Panc1 (cell line): ENCODE measurements at regions not wholly inside any gene's neighbourhood (a gene's known extent, or its start where the extent isn't known, plus 50 kb on each side); places are given as distances from the start of the nearest gene placed in this dataset.

ENCODE experiments used
- ATAC-seq: fragments of 200-7000 bp; cut with Tn5 transposase; 2 replicates; pipeline ENCODE4 v1.9.1; 2020; ENCODE audit warnings: mild to moderate bottlenecking, moderate library complexity
- BruUV-seq: library from RNA; stranded (reverse); fragments of 400-500 nt; replicated peaks from 2 replicates; lab custom pipeline; 2021; lab: Mats Ljungman, UMichigan
- CTCF ChIA-PET: fragments of 300-600 bp; sonication (Branson Sonifier 250); formaldehyde crosslinking; loops from one replicate; lab custom pipeline; 2022; ENCODE audit warnings: antibody characterized with exemption; lab: Charles Lee
- POLR2A ChIA-PET: fragments of 300-600 bp; sonication (Branson Sonifier 250); formaldehyde crosslinking; loops from one replicate; lab custom pipeline; 2022; ENCODE audit warnings: antibody characterized with exemption; lab: Charles Lee
- DNase-seq: peaks from one replicate; pipeline ENCODE4 v3.0.0-alpha.2; 2010; ENCODE audit warnings: low read depth, low spot score
- H3K27ac ChIP-seq: 2 replicates; pipeline ENCODE4 v1.5.1; 2011; ENCODE audit warnings: mild to moderate bottlenecking, low read length, inconsistent platforms
- H3K27me3 ChIP-seq: fragments of 200-500 bp; sonication (Bioruptor generic); 2 replicates; pipeline ENCODE4 v1.6.0; 2014; ENCODE audit warnings: low read length, inconsistent platforms; ENCODE audit not compliant: control insufficient read depth, insufficient read depth
- H3K36me3 ChIP-seq: fragments of 200-500 bp; sonication (Bioruptor generic); 2 replicates; pipeline ENCODE4 v1.5.1; 2014; ENCODE audit warnings: inconsistent platforms, mild to moderate bottlenecking, low read length, moderate library complexity; ENCODE audit not compliant: control insufficient read depth, insufficient read depth
- H3K4me1 ChIP-seq: 2 replicates; pipeline ENCODE4 v1.5.1; 2011; ENCODE audit warnings: inconsistent platforms, mild to moderate bottlenecking, low read length, moderate library complexity; ENCODE audit not compliant: control insufficient read depth, insufficient read depth
- H3K4me3 ChIP-seq, 2 experiments: 2 replicates each; pipeline ENCODE4 v1.5.1; 2011 to 2012; ENCODE audit warnings: low read depth in 2 of 2, low read length in 2 of 2, mild to moderate bottlenecking in 2 of 2, inconsistent platforms in 1 of 2, moderate library complexity in 1 of 2
- H3K9me3 ChIP-seq: fragments of 200-500 bp; sonication (Bioruptor generic); 2 replicates; pipeline ENCODE4 v1.5.1; 2014; ENCODE audit warnings: low read depth, mild to moderate bottlenecking, inconsistent platforms, low read length, moderate library complexity; ENCODE audit not compliant: control insufficient read depth, insufficient read depth
- CTCF ChIP-seq: fragments of 450-650 bp; IDR thresholded peaks from 2 replicates; pipeline ENCODE4 v1.5.1; 2017; ENCODE audit warnings: mild to moderate bottlenecking
- POLR2AphosphoS5 ChIP-seq: IDR thresholded peaks from 2 replicates; pipeline ENCODE4 v1.6.1; 2012; ENCODE audit warnings: mild to moderate bottlenecking, low read depth, low read length, moderate library complexity
- REST ChIP-seq, 2 experiments: IDR thresholded peaks; 2 replicates each; pipeline ENCODE4 v1.6.1; 2011 to 2012; ENCODE audit warnings: low read depth in 2 of 2, control low read depth in 1 of 2, low read length in 1 of 2, mild to moderate bottlenecking in 1 of 2, moderate library complexity in 1 of 2; ENCODE audit not compliant: insufficient read depth in 1 of 2
- SIN3A ChIP-seq: IDR thresholded peaks from 2 replicates; pipeline ENCODE4 v1.6.1; 2012; ENCODE audit warnings: low read depth, mild to moderate bottlenecking, low read length, moderate library complexity, borderline replicate concordance; ENCODE audit not compliant: insufficient read depth
- TCF7L2 ChIP-seq: IDR thresholded peaks from 2 replicates; pipeline ENCODE4 v1.6.1; 2011; ENCODE audit warnings: mild to moderate bottlenecking, low read depth, low read length, inconsistent platforms
- in situ Hi-C: cut with HindIII; loops from 2 replicates; pipeline ENCODE4 v1.10.0; 2016; ENCODE audit warnings: low sequenced_read_pairs, low pct_unique_long_range_greater_than_20kb
- intact Hi-C: fragments of 100-400 bp; cut with micrococcal nuclease; formaldehyde crosslinking; loops from one replicate; pipeline ENCODE4 v1.10.0; 2022; ENCODE audit not compliant: unreplicated experiment

GRCh38 chr2:2491964-2492363 is 160.9 kb upstream of the MYT1L start:
- BruUV-seq = no TSS peak
- intact Hi-C loops (no loop called here), in situ Hi-C loops (no loop called here)
- Histone ChIP-seq H3K4me3 (no peak overlapping the region), H3K4me1 (no peaks in the 10 kb centered on the region), H3K36me3 (no peaks in the 10 kb centered on the region), H3K27ac (no peak overlapping the region), H3K27me3 (no peaks in the 10 kb centered on the region), H3K9me3 (no peaks in the 10 kb centered on the region)
- ChIA-PET CTCF (no interaction called here), POLR2A (no interaction called here)
- TF ChIP-seq POLR2AphosphoS5 (no peak), CTCF (no peak), REST (IDR thresholded peaks at IDR 0.05; ENCODE audit: insufficient read depth in 1 of 2, low read depth in 2 of 2, low read length in 1 of 2) (no peak), SIN3A (no peak), TCF7L2 (no peak)
- ATAC-seq = no peak
- no peak for DNase-seq

GRCh38 chr2:2484301-2484700 is 153.2 kb upstream of the MYT1L start:
- ChIA-PET CTCF (no interaction called here), POLR2A (no interaction called here)
- ATAC-seq = no peak
- H3K27me3 ChIP-seq = no peaks in the 10 kb centered on the region
- TF ChIP-seq SIN3A (no peak), REST (IDR thresholded peaks at IDR 0.05; ENCODE audit: insufficient read depth in 1 of 2, low read depth in 2 of 2, low read length in 1 of 2) (no peak), POLR2AphosphoS5 (no peak), TCF7L2 (no peak), CTCF (no peak)
- in situ Hi-C loops (no loop called here), intact Hi-C loops (no loop called here)
- no peaks in the 10 kb centered on the region for H3K36me3 ChIP-seq
- no TSS peak for BruUV-seq
- no peak overlapping the region for H3K4me3 ChIP-seq
- H3K27ac ChIP-seq = no peak overlapping the region
- no peak for DNase-seq
- H3K9me3 ChIP-seq = no peaks in the 10 kb centered on the region
- no peaks in the 10 kb centered on the region for H3K4me1 ChIP-seq
